ENCODE measurements at regions not wholly inside any gene's neighbourhood (a gene's known extent, or its start where the extent isn't known, plus 50 kb on each side); places are given as distances from the start of the nearest gene placed in this dataset.

DNA sequence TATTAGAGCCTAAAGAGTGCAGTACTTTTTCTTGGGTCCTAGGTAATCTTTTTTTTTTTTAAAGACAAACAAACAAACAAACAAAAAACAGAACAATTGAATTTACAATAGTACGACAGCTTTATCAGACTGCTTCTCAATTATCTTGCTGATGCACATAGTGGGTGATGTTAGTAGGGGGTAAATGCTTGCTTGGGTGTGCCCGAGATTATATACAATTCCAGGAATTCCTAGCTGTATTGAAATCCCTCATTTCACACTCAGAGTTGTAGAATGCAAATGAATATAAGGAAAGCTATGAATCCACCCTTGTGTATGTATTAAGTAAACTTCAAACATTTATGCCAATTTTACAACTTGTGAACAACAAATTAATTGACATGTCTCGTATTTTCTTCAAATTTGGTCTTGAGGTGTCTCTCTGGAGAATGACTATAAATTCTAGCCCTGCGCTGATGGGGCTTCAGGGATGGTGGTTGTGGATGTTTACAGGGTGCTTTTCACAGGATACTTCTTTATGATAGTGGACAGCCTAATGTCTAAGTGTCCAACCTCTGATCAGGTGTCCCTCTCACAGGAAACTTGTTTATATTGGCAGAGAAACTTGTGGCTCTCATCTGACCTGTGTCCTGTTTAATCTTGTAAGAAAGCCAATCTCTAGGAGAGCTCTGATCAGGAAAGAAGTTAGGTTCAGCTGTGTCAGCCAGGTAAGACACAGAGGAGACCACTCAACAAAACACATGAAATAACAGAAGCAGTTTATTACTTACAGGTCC lies 61.9 kb upstream of the SLC39A10 start:
- peaks cover 9% of the 10 kb centered on the region for H3K9me3 Mint-ChIP-seq (ENCODE audit: unreplicated experiment)
- no peaks in the 10 kb centered on the region for H3K36me3 ChIP-seq (ENCODE audit: control insufficient read depth, insufficient read depth, low read length)
- H3K4me3 Mint-ChIP-seq (ENCODE audit: unreplicated experiment), result no peak overlapping the region
- H3K27me3 ChIP-seq (replicated peaks; ENCODE audit: control insufficient read depth, insufficient read depth, low read length), result no peaks in the 10 kb centered on the region
- intact Hi-C loops (cut with micrococcal nuclease; ENCODE audit: unreplicated experiment), result no loop called here
- no peaks in the 10 kb centered on the region; the same call in 1 of the 2 replicates for H3K9me3 ChIP-seq
- ChIA-PET CTCF (no interaction called here), POLR2A (no interaction called here)
- no TSS peak for BruUV-seq (replicated peaks)
- H3K4me1 ChIP-seq, result peaks cover 19% of the 10 kb centered on the region
- TF ChIP-seq, protein P1, sequence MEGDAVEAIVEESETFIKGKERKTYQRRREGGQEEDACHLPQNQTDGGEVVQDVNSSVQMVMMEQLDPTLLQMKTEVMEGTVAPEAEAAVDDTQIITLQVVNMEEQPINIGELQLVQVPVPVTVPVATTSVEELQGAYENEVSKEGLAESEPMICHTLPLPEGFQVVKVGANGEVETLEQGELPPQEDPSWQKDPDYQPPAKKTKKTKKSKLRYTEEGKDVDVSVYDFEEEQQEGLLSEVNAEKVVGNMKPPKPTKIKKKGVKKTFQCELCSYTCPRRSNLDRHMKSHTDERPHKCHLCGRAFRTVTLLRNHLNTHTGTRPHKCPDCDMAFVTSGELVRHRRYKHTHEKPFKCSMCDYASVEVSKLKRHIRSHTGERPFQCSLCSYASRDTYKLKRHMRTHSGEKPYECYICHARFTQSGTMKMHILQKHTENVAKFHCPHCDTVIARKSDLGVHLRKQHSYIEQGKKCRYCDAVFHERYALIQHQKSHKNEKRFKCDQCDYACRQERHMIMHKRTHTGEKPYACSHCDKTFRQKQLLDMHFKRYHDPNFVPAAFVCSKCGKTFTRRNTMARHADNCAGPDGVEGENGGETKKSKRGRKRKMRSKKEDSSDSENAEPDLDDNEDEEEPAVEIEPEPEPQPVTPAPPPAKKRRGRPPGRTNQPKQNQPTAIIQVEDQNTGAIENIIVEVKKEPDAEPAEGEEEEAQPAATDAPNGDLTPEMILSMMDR (IDR thresholded peaks at IDR 0.05; ENCODE audit: insufficient read depth in 1 of 2, low read depth in 1 of 2, low read length in 1 of 2, severe bottlenecking in 1 of 2, unreplicated experiment in 1 of 2), result no peak
- H3K4me3 ChIP-seq (ENCODE audit: low read depth, low read length), result no peak overlapping the region
- no peaks in the 10 kb centered on the region for H3K36me3 Mint-ChIP-seq (ENCODE audit: insufficient read depth, unreplicated experiment)
- no peaks in the 10 kb centered on the region for H3K4me1 Mint-ChIP-seq (ENCODE audit: low read depth, unreplicated experiment)
- H3K27me3 Mint-ChIP-seq (ENCODE audit: insufficient read depth, unreplicated experiment), result no peaks in the 10 kb centered on the region
- no peak overlapping the region for H3K27ac Mint-ChIP-seq (ENCODE audit: unreplicated experiment)
- no peak for DNase-seq

DNA sequence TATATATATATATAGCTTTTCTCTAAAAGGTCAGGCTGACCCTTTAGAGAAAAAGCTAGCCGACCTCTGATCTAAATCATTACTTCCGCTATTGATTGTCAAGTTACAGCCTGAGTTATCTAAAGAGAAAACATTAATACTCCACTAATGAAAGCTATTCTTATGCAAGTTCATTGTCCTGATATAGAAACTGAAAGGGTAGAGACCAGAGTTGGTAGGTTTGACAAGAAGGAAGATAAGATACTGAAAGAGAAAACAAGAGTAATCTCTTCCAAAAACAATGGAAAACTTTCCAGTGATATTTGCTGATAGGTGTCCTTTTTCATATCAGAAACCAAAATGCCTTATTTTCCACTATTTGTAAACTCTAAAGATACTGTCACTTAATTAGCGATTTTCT lies 62.8 kb upstream of the SLC39A10 start:
- POLR2A ChIA-PET, result no interaction called here
- peaks cover 9% of the 10 kb centered on the region for H3K9me3 Mint-ChIP-seq (ENCODE audit: unreplicated experiment)

DNA sequence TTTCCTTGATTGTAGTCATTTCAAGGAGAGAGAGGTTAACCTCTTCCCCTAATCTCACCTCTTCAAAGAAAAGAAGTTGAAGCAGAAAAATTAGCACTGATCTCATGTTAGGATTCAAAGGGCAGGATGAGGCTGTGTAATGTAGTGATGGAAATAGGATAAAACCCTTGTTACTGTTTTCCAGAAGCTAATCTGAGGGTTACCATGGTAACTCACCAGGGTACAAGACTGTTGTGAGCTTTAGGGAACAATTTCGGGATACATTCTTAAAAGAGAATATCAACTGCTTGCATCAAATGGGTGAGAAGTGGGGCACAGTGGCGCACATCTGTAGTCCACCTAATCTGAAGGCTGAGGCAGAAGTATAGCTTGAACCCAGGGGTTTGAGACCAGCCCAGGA lies 64.9 kb upstream of the SLC39A10 start:
- H3K4me1 Mint-ChIP-seq (ENCODE audit: low read depth, unreplicated experiment), result no peaks in the 10 kb centered on the region
- H3K9me3 Mint-ChIP-seq (ENCODE audit: unreplicated experiment), result peaks cover 9% of the 10 kb centered on the region
- no peak overlapping the region for H3K27ac Mint-ChIP-seq (ENCODE audit: unreplicated experiment)
- POLR2A ChIA-PET, result no interaction called here
- intact Hi-C loops (cut with micrococcal nuclease; ENCODE audit: unreplicated experiment), result no loop called here
- TF ChIP-seq, protein P1 (IDR thresholded peaks at IDR 0.05; ENCODE audit: insufficient read depth in 1 of 2, low read depth in 1 of 2, low read length in 1 of 2, severe bottlenecking in 1 of 2, unreplicated experiment in 1 of 2), result no peak
- H3K27me3 Mint-ChIP-seq (ENCODE audit: insufficient read depth, unreplicated experiment), result no peaks in the 10 kb centered on the region
- Histone ChIP-seq H3K4me1 (peaks cover 19% of the 10 kb centered on the region), H3K36me3 (ENCODE audit: control insufficient read depth, insufficient read depth, low read length) (no peaks in the 10 kb centered on the region), H3K27me3 (replicated peaks; ENCODE audit: control insufficient read depth, insufficient read depth, low read length) (no peaks in the 10 kb centered on the region), H3K4me3 (ENCODE audit: low read depth, low read length) (no peak overlapping the region), H3K9me3 (no peaks in the 10 kb centered on the region; the same call in 1 of the 2 replicates)
- DNase-seq, result no peak
- no peaks in the 10 kb centered on the region for H3K36me3 Mint-ChIP-seq (ENCODE audit: insufficient read depth, unreplicated experiment)
- no TSS peak for BruUV-seq (replicated peaks)
- no peak overlapping the region for H3K4me3 Mint-ChIP-seq (ENCODE audit: unreplicated experiment)
- CTCF ChIA-PET, result no interaction called here

More for the DNA sequence above, 62.8 kb upstream of the SLC39A10 start:
- Histone ChIP-seq H3K36me3 (ENCODE audit: control insufficient read depth, insufficient read depth, low read length) (no peaks in the 10 kb centered on the region), H3K27me3 (replicated peaks; ENCODE audit: control insufficient read depth, insufficient read depth, low read length) (no peaks in the 10 kb centered on the region), H3K9me3 (no peaks in the 10 kb centered on the region; the same call in 1 of the 2 replicates), H3K4me1 (peaks cover 19% of the 10 kb centered on the region), H3K4me3 (ENCODE audit: low read depth, low read length) (no peak overlapping the region)
- BruUV-seq (replicated peaks), result no TSS peak
- no peak for DNase-seq
- intact Hi-C loops (cut with micrococcal nuclease; ENCODE audit: unreplicated experiment), result no loop called here
- TF ChIP-seq, protein P1 (IDR thresholded peaks at IDR 0.05; ENCODE audit: insufficient read depth in 1 of 2, low read depth in 1 of 2, low read length in 1 of 2, severe bottlenecking in 1 of 2, unreplicated experiment in 1 of 2), result no peak
- Mint-ChIP-seq H3K27me3 (ENCODE audit: insufficient read depth, unreplicated experiment) (no peaks in the 10 kb centered on the region), H3K4me1 (ENCODE audit: low read depth, unreplicated experiment) (no peaks in the 10 kb centered on the region), H3K4me3 (ENCODE audit: unreplicated experiment) (no peak overlapping the region), H3K27ac (ENCODE audit: unreplicated experiment) (no peak overlapping the region), H3K36me3 (ENCODE audit: insufficient read depth, unreplicated experiment) (no peaks in the 10 kb centered on the region)
- CTCF ChIA-PET, result no interaction called here
